H1 (cell line): ENCODE measurements at regions not wholly inside any gene's neighbourhood (a gene's known extent, or its start where the extent isn't known, plus 50 kb on each side); places are given as distances from the start of the nearest gene placed in this dataset.

Experiments used
- CHD2 ChIP-seq: IDR thresholded peaks from 2 replicates; pipeline ENCODE4 v1.6.1; 2012; ENCODE audit warnings: low read length, improper control_type of control experiment
- POLR2A ChIP-seq, 2 experiments: IDR thresholded peaks; 1 replicate in 1 of 2; 2 replicates in 1 of 2; pipeline ENCODE4 v1.6.1; 2011; ENCODE audit warnings: low read depth in 2 of 2, low read length in 2 of 2, mild to moderate bottlenecking in 2 of 2; ENCODE audit errors: control extremely low read depth in 1 of 2
- SRF ChIP-seq: IDR thresholded peaks from 2 replicates; pipeline ENCODE4 v1.6.1; 2011; ENCODE audit warnings: mild to moderate bottlenecking, low read depth, low read length, moderate library complexity

GRCh38 chr20:57062241-57062640 is 204.2 kb downstream of the BMP7 start:
- TF ChIP-seq POLR2A (IDR thresholded peaks at IDR 0.05; ENCODE audit: control extremely low read depth in 1 of 2, low read depth in 2 of 2, low read length in 2 of 2) (no peak), SRF (no peak), CHD2 (no peak)
